ENCODE measurements at regions not wholly inside any gene's neighbourhood (a gene's known extent, or its start where the extent isn't known, plus 50 kb on each side); places are given as distances from the start of the nearest gene placed in this dataset.
"Not testable (repeated sequence)": the region's sequence is repeated elsewhere in the genome, so short reads cannot be mapped to it uniquely, and the experiment has no call there.

DNA sequence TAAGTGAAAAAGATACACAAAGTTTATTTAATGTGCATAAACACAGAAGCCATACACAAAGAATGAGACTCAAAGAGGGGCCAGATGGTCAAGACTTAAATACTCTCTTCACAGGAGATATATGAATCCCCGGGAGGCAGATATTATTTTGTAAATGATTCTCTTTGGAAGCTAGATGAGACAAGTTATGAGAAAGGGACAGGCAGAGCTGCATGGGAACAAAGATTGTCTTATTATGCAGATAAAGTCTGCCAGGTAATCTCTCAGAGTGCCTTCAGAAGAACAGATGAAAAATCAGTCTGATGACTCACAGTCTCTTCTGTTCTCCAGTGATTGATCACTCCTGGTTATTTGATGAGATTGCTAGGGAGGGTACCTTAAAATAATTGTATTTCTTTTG, 89.0 kb downstream of the NAF1 start:
- no peak for DNase-seq

DNA sequence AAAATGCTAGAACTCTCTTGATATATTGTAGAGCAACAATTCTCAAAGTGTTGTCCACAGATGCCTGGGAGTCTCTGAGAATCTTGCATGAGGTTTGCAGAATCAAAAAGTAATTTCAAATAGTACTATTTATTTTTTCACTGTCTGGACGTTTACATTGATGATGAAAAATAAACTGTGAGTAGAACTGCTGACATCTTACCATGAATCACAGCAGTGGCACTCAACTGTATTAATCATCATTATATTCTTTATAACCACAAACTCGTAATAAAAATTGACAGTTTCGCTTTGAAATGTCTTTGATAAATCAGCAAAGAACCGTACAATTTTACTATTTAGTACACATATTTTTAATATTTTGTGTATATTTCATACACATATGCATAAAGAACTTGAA, 94.5 kb downstream of the NAF1 start:
- no peak for DNase-seq

DNA sequence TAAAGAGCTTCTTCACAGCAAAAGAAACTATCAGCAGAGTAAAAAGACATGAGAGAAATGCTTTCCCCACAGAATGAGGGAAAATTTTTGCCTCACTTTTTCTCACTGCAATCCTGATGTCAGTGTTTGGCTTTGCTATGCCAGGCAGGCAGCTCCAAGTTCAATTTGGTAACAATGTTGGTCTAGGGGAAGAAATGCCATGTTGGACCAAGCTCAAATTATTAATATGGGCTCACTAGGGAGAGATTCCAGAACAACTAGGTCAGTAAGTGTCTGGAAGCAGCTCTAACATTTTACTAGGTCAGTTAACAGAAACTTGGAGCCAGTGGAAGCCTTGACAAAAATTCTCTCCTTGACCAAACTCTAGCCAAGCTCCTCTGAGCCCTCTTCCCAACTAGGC, 95.4 kb downstream of the NAF1 start:
- no peak for DNase-seq

DNA sequence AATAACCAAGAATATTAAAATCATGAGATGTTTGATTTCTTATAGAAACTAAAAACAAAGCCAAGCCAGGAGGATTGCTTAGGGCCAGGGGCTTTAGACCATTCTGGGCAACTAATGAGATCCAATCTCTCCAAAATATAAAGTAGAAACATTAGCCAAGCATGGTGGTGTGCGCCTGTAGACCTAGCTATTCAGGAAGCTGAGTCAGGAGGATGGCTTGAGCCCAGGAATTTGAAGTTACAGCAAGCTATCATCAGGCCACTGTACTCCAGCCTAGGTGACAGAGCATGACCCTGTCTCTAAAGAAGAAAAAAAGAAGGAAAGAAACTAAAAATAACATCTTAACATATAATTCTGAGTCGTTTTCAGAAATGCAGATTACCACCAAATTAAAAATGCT, 96.7 kb downstream of the NAF1 start:
- DNase-seq = no peak

DNA sequence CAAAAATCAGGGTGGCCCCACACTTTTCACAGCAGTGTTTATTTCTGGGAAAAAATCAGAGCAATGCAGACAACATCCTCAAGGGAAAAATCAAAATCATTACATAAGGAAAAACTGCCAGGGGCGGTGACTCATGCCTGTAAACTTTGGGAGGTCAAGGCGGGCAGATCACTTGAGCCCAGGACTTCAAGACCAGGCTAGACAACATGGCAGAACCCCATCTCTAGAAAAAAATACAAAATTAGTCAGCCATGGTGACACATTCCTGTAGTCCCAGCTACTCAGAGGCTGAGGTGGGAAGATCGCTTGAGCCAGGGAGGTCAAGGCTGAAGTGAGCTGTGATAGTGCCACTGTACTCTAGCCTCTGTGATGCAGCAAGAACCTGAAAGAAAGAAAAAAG, 102.8 kb downstream of the NAF1 start:
- DNase-seq = no peak

DNA sequence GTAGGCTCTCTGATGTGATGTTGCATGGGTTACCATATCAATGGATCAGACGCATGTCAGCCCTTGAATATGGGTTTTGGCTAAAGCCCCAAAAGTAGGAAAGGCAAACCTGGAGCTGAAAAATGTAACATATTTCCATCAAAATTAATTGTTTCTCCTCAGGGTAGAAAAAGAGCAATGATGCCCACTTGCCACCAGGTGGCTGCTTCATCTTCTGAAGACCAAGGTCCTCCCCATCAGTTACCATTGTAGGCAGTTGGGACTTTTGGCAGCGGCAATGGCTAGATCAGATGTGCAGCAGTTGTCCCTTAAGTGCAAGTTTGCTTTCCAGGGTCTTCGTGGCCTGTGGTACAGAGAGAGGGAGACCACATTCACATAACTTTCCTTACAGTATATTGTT, 118.2 kb downstream of the NAF1 start:
- DNase-seq = peak in 1 of 5 experiments; percentile 29

DNA sequence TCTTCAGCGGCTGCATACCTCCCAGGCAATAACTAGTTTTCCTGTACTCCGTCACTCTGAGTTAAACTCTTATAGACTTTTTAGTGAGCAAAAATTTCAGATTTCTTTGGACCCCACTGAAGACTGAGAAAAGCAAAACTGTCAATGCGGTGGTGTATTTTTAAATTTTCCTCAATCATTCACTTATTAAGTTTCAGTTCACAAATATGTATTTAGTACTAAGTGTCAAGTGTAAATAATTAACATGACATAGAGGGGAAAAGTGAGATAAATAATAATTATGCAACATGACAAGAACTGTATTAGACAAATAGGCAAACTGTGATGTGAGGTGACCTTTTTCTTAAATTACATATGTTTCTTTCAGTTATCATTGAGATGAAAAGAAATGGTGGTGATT, 124.4 kb downstream of the NAF1 start:
- DNase-seq = no peak

DNA sequence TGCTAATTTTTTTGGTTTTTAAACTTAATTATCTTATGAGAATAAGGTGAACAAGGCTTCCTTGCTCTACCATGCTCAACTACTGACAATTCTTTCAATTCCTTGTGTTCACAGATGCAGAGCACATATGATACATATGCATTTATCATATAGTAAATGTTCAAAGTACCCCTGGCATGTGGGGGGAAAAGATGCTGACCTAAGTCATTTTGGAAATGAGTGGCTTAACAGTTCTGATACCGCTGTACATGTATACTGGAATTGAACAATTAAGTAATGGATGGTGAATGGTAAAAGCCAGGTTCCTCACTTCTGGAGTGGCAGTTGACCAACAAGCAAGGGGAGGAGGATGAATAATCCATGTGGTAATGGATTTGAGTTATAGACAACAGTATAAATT, 149.6 kb downstream of the NAF1 start:
- no peak for DNase-seq

DNA sequence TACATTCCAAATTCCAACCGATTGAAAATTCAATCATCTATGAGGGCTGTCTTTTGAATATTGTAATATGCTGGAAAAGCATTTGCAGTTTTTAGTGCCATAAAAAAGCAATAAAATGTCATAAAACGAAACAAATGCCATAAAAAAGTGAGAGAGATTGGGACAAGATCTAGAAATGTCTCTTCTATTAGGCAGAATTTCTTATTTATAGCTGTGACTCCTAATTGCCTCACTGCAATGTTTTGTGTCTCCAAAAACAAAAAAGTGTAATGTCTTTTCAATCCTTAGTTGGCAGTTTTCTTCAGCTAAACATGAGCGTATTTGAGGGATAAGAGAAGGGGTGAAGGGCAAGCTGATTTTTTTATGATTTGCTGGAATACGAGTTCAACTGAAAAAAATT, 153.9 kb downstream of the NAF1 start:
- no peak for DNase-seq

DNA sequence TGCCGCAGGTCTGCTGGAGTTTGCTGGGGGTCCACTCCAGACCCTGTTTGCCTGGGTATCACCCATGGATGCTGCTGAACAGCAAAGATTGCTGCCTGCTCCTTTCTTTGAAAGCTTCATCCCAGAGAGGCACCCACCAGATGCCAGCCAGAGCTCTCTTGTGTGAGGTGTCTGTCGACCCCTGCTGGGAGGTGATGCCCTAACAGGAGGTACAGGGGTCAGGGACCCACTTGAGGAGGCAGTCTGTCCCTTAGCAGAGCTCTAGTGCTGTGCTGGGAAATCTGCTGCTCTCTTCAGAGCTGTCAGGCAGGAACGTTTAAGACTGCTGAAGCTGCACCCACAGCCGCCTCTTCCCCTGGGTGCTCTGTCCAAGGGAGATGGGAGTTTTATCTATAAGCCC, 162.7 kb downstream of the NAF1 start:
- no peak for DNase-seq

DNA sequence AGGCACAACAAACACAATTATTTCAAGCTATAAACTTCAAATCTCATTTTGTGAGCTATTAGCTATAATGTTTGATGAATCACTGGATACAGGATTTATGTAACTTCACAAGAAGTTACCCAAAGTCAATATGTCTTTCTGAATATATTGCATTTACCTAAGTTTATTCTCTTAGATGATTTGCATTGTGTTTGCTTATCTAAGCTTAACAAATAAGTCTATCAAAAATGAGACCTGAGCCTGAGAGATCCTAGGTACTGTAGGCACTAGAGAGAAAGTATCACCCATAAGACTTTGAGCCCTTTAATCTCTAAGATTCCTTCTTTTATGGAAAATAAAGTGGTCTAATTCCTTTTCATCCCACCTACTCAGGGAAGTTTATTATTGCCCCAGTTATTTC, 178.2 kb downstream of the NAF1 start:
- DNase-seq = no peak

DNA sequence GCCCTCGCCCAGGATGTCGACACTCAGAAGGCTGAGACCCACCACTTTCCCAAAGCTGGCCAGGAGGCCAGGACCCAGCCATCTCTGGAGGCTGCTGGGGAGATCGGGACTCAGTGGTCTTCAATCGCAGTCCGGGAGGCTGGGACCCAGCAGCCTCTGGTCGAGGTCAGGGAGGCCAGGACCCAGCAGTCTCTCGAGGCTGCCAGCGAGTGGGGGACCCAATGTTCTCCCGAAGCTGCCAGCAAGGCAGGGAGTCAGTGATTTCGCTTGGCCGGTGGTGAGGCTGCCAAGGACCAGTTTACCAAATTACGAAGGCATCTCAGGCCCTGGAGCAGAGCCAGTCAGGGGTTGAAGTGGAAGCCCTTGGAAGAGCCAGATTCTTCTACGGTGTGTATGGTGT, 181.6 kb downstream of the NAF1 start:
- no peak for DNase-seq

DNA sequence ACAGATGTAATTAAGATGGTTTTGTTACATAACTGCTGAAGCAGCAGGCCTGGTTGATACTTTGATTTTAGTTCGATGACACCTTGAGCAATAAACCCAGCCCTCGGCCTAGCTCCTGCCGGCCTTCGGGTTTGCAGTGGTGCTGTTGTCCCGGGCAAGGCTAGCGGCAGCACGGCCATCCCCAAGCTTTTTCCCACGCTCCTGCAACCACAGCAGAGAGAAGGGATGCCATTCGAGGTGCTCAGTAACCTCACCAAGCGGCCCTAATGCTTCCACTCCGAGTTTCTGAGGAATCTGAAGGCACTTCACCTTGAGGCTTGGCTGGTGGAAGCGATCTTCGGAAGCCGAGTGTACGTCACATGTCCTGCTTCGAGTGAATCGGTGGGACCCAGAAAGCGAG, 182.1 kb downstream of the NAF1 start:
- DNase-seq = no peak

DNA sequence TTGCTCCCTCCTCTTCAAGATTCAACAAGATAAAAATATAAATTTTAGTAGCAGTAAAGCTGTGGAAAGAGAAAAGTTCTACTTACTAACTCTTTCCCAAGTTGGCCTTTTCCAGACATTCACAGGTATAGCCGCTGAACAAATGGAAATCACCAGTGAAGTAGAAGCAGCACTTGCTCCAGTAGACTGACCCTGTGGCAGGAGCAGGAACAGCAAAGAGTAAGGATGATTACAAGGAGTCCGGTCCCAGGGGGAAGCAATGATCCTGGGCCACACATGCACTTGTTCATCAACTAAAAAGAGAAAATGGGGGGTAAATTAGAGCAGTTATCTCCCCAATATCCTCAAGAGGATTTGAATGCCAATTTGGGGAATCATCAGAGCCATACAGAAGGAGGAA, 184.9 kb downstream of the NAF1 start:
- no peak for DNase-seq

DNA sequence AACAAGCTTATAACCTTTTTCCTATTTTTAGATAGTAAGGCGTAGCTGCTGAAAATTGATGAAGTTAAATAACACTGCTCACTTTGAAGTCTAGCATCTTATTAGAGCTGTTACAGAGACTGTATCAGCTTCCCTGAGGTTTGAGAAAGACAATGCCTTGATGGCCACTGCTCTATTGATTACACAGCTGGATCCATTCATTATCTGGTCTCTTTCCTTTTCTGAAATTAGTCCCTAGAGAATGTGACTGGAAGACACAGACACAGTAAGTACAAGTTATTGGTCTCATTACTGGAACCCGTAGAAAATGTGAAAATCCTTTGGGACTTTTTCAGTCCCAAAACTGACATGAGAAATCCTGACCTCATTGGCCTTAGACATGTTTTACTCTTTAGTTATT, 188.3 kb downstream of the NAF1 start:
- DNase-seq = no peak

DNA sequence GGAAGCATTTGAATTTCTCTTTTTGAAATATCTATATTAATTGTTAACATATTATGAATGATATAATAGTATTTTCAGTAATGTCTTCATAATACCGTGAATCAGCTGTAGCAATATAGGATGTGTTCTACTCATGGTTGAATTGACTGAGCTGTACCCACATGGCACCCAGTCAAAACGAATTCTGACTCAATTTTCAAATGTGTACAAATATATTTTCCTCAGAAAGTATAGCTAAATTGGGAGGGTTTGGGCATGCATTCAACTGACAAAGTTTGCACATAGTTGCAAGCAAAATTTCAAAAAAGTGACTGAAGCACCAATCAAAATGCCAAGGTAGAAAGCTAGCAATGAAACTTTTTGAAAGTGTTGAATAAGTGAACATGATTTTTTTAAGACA, 188.9 kb downstream of the NAF1 start:
- DNase-seq = no peak

DNA sequence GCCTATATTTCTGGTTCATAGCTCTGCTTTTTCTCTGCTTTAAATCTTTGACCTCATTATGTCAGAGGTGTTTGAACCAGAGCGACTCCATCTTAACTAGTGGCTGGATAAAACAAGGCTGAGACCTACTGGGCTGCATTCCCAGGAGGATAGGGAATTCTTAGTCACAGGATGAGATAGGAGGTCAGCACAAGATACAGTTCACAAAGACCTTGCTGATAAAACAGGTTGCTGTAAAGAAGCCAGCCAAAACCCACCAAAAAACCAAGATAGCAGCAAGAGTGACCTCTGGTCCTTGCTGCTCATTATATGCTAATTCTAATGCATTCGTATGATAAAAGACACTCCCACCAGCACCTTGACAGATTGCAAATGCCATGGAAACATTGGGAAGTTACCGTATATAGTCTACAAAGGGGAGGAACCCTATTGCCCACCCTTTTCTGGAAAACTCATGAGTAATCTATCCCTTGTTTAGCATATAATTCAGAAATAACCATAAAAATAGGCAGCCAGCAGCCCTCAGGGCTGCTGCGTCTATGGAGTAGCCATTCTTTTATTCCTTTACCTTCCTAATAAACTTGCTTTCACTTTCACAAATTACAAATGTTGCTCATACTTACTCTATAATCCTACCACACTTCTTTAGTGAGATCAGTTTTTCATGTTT, 193.9 kb downstream of the NAF1 start:
- DNase-seq = no peak

DNA sequence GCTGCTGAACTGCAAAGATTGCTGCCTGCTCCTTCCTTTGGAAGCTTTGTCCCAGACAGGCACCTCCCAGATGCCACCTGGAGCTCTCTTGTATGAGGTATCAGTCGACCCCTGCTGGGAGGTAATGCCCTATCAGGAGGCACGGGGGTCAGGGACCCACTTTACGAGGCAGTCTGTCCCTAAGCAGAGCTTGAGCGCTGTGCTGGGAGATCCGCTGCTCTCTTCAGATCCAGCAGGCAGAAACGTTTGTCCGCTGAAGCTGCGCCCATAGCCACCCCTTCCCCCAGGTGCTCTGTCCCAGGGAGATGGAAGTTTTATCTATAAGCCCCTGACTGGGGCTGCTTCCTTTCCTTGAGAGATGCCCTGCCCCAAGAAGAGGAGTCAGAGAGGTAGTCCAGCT, 197.5 kb downstream of the NAF1 start:
- DNase-seq = no peak

DNA sequence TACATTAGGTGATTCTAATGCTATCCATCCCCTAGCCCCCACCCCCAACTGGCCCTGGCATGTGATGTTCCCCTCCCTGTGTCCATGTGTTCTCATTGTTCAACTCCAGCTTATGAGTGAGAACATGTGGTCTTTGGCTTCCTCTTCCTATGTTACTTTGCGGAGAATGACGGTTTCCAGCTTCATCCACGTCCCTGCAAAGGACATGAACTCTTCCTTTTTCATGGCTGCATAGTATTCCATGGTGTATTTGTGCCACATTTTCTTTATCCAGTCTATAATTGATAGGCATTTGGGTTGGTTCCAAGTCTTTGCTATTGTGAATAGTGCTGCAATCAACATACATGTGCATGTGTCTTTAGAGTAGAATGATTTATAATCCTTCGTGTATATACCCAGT, 200.7 kb downstream of the NAF1 start:
- not testable (repeated sequence) for DNase-seq

DNA sequence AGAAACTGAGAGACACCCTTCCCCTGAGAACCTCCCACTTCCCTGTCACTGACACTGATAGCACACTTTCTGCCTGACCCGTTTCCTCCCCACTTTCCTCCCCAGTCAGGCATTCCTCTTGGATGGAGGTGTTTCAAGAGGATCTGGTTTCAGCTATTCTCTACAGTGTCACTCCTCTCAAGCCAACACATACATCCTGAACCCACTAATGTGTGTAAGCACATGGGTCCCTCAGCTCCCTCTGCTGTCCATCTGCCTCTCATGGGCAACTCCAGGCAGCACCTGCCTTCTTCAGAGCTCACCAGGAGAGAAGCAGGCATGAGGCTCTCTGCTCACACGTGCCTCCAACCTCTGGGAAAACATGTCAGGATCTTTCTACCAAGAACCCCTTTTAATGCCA, 207.6 kb downstream of the NAF1 start:
- peak in 1 of 5 experiments; percentile 1 for DNase-seq

DNA sequence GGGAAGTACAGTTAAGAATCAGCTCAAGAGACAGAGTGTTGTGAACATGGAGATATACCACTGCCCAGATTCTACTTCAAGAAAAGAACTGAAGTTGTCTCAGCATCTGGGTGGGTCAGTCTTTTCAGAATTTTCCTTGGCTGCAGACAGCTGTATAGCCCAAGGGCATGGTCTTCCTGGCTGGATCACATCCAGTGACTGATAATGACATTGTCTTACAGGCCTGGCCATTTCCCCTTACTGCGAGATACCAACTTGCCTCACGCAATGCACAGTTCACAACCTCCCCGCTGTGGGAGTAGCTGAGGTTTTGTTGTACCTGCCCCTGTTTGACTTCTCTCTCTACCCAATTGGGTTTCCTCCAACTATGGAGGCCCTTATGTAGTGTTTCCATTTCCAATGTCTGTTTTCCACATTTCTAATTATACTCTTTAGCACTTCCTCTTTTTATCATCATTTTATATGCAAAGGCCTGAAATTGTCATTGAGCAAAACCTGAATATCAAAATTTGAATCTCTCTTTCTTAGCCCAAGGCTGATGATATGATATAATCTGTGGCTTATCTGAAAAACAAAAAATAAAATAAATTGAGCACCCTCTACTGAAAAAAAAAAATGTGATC, 209.1 kb downstream of the NAF1 start:
- no peak for DNase-seq

DNA sequence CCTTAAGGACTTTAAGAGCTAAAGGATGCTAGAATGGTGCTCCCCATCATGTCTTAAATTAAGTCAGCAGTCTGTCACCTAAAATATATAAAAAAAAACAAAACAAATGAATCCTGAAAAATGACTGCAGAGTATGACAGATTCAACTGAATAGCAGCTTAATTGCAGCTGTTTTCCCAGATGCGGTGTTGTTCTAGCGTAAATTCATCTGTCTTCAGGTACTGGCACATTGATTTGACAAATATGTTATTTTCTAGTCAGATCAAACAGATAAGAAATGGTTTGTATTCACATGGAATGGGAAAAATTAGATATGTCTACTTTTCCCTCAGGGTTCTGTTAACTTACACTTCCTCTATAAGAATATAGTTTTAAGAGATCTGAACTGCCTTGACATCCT, 211.7 kb downstream of the NAF1 start:
- no peak for DNase-seq

DNA sequence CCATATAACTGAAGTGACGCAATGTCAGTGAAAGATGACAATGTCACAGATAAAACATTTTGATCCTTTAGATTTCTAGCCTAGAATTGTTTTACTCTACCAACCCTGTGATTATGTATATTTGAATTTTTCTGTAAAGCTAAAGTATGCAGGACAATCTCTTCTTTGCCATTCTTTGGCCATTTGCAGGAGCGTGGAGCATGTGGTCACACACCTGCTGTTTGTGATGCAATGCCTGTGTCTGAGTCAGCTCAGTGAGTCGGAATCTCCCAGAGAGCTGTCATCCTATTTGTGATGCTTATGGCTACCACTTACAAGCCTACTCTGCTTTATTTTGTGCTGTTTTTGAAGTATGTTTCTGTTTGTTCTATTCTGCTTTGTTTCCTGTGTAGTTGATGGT, 214.5 kb downstream of the NAF1 start:
- no peak for DNase-seq

DNA sequence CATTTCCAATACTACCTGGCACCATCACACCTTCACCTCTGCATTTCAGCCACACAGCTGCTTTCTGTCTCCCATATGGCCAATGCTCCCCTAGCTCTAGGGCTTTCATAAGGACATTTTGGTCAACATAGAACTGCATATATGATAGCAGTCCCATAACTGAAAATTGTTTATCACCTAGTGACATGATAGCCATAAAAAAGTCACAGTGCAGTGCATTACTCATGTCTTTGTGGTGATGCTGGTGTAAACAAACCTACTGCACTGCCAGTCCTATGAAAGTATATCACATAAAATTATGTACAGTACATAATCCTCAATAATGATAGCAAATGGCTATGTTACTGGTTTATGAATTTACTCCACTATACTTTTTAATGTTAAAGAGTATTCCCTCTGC, 221.0 kb downstream of the NAF1 start:
- DNase-seq = no peak

DNA sequence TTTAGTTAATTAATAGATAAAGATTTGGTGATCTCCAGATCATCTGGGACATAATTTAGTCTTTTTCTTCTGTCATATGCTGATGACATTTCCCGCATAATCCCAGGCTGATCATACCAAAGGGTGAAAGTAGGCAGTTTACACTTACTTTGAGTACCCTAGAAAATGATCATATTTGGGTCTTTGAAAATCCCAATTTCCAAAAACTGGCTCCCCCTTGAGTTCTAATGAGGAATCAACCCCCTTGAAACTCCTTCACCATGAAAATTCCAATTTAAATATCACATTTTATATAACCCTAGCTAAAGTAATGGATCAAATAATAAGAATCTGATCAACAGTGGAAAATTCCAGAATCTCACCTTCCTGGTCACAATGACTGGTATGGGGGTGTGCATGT, 223.4 kb downstream of the NAF1 start:
- no peak for DNase-seq
